ENCODE measurements at regions not wholly inside any gene's neighbourhood (a gene's known extent, or its start where the extent isn't known, plus 50 kb on each side); places are given as distances from the start of the nearest gene placed in this dataset.

DNA sequence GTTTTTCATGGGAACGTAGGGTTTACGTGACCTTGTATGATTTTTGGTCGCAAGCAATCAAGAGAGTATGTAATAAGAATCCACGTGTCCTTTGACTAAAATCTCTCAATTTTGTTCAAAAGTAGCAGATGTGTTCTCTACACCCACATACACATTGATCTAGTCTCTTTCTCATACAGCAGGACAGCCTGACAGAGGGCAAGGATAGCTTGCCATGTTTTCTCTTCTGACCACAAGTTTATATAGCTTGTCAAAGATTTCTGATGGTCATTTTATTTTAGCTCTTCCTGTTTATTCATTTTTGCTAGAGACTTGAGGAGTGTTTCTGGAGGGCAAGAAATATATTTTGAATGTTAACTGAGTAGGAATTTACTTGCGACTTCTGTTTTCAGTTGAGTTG is 570.2 kb upstream of the ALCAM start:
- 74% methylated on average over 5 of the region's 5 CpGs for WGBS (ENCODE audit: low lambda C conversion rate, missing lambda C conversion rate)
- H3K27ac ChIP-seq, result no peak overlapping the region

GRCh38 chr3:104805042-104805441 is 561.7 kb upstream of the ALCAM start:
- TF ChIP-seq EZH2 (IDR thresholded peaks at IDR 0.05; ENCODE audit: borderline replicate concordance) (no peak), EZH2phosphoT487 (IDR thresholded peaks at IDR 0.05; ENCODE audit: low read depth, severe bottlenecking, unreplicated experiment) (no peak)
- TF ChIP-seq, protein P1, sequence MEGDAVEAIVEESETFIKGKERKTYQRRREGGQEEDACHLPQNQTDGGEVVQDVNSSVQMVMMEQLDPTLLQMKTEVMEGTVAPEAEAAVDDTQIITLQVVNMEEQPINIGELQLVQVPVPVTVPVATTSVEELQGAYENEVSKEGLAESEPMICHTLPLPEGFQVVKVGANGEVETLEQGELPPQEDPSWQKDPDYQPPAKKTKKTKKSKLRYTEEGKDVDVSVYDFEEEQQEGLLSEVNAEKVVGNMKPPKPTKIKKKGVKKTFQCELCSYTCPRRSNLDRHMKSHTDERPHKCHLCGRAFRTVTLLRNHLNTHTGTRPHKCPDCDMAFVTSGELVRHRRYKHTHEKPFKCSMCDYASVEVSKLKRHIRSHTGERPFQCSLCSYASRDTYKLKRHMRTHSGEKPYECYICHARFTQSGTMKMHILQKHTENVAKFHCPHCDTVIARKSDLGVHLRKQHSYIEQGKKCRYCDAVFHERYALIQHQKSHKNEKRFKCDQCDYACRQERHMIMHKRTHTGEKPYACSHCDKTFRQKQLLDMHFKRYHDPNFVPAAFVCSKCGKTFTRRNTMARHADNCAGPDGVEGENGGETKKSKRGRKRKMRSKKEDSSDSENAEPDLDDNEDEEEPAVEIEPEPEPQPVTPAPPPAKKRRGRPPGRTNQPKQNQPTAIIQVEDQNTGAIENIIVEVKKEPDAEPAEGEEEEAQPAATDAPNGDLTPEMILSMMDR (IDR thresholded peaks at IDR 0.05; ENCODE audit: poor library complexity), result no peak
- Histone ChIP-seq H4K20me1 (ENCODE audit: insufficient read depth, poor library complexity, severe bottlenecking) (no peaks in the 10 kb centered on the region), H3K4me2 (no peak overlapping the region), H3K36me3 (replicated peaks; ENCODE audit: insufficient read depth, low read depth) (no peaks in the 10 kb centered on the region), H2AFZ (no peak overlapping the region), H3K9me3 (ENCODE audit: low read depth) (no peaks in the 10 kb centered on the region), H3K79me2 (no peaks in the 10 kb centered on the region), H3K4me1 (ENCODE audit: insufficient read depth) (no peaks in the 10 kb centered on the region), H3K4me3 (no peak overlapping the region), H3K27ac (no peak overlapping the region), H3K9me2 (replicated peaks; ENCODE audit: insufficient read depth) (no peaks in the 10 kb centered on the region), H3K27me3 (no peaks in the 10 kb centered on the region)
- DNase-seq (ENCODE audit: low spot score), result no peak
- 90% methylated on average over 5 of the region's 5 CpGs for WGBS (ENCODE audit: low lambda C conversion rate, missing lambda C conversion rate)

More for the DNA sequence above, 570.2 kb upstream of the ALCAM start:
- H3K4me3 ChIP-seq, result no peak overlapping the region
- H2AFZ ChIP-seq, result no peak overlapping the region
- no peak for TF ChIP-seq EZH2phosphoT487 (IDR thresholded peaks at IDR 0.05; ENCODE audit: low read depth, severe bottlenecking, unreplicated experiment)
- TF ChIP-seq, protein P1 (IDR thresholded peaks at IDR 0.05; ENCODE audit: poor library complexity), result no peak
- TF ChIP-seq EZH2 (IDR thresholded peaks at IDR 0.05; ENCODE audit: borderline replicate concordance), result no peak
- H3K36me3 ChIP-seq (replicated peaks; ENCODE audit: insufficient read depth, low read depth), result no peaks in the 10 kb centered on the region
- H3K9me3 ChIP-seq (ENCODE audit: low read depth), result no peaks in the 10 kb centered on the region
- H3K4me2 ChIP-seq, result no peak overlapping the region
- no peaks in the 10 kb centered on the region for H3K4me1 ChIP-seq (ENCODE audit: insufficient read depth)
- H4K20me1 ChIP-seq (ENCODE audit: insufficient read depth, poor library complexity, severe bottlenecking), result no peaks in the 10 kb centered on the region
- H3K79me2 ChIP-seq, result no peaks in the 10 kb centered on the region
- H3K27me3 ChIP-seq, result no peaks in the 10 kb centered on the region
- H3K9me2 ChIP-seq (replicated peaks; ENCODE audit: insufficient read depth), result no peaks in the 10 kb centered on the region
- no peak for DNase-seq (ENCODE audit: low spot score)

DNA sequence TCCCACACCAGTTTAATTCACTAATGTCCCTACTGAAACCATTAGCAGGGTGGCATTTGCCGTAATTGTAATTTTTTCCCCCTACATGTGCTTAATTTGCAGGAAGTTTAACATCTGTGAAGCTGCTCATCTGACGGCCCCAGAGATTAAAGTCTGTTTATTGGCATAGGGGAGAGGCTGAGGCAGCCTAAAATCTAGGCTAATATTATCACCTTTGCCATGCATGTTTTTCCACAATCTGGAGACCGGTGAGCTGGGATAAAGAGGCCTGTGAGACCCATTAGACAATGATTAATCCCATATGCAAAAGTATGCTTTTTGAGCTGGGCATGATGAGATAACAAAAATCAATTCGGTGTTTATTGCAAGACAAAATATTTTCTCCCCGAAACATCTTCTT is 561.2 kb upstream of the ALCAM start:
- Histone ChIP-seq H2AFZ (no peak overlapping the region), H4K20me1 (ENCODE audit: insufficient read depth, poor library complexity, severe bottlenecking) (no peaks in the 10 kb centered on the region), H3K36me3 (replicated peaks; ENCODE audit: insufficient read depth, low read depth) (no peaks in the 10 kb centered on the region), H3K27ac (no peak overlapping the region), H3K9me2 (replicated peaks; ENCODE audit: insufficient read depth) (no peaks in the 10 kb centered on the region), H3K79me2 (no peaks in the 10 kb centered on the region), H3K4me3 (no peak overlapping the region), H3K4me2 (no peak overlapping the region), H3K27me3 (no peaks in the 10 kb centered on the region), H3K4me1 (ENCODE audit: insufficient read depth) (no peaks in the 10 kb centered on the region), H3K9me3 (ENCODE audit: low read depth) (no peaks in the 10 kb centered on the region)
- TF ChIP-seq, protein P1 (IDR thresholded peaks at IDR 0.05; ENCODE audit: poor library complexity), result no peak
- TF ChIP-seq EZH2 (IDR thresholded peaks at IDR 0.05; ENCODE audit: borderline replicate concordance) (no peak), EZH2phosphoT487 (IDR thresholded peaks at IDR 0.05; ENCODE audit: low read depth, severe bottlenecking, unreplicated experiment) (no peak)
- no peak for DNase-seq (ENCODE audit: low spot score)
- 57% methylated on average over 5 of the region's 5 CpGs for WGBS (ENCODE audit: low lambda C conversion rate, missing lambda C conversion rate)

DNA sequence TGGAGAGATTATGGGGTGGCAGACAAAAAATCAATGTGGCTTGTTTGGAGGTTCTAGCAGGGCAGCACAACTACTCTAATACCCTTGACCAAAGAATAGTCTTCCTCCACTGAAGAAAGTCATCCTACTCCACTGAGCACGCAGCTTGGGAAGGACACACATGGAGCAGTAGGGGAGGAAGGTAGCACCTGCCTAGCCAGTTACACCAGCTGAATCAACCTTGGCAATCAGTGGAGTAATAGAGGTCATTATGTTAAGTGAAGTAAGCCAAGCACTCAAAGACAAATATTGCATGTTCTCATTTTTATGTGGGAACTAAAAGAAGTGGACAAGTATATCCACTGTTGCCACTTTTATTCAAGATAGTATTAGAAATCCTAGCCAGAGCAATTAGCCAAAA is 555.8 kb upstream of the ALCAM start:
- Histone ChIP-seq H3K9me3 (ENCODE audit: low read depth) (no peaks in the 10 kb centered on the region), H4K20me1 (ENCODE audit: insufficient read depth, poor library complexity, severe bottlenecking) (no peaks in the 10 kb centered on the region), H3K4me1 (ENCODE audit: insufficient read depth) (no peaks in the 10 kb centered on the region), H3K79me2 (no peaks in the 10 kb centered on the region), H2AFZ (no peak overlapping the region), H3K27me3 (no peaks in the 10 kb centered on the region), H3K4me3 (no peak overlapping the region), H3K36me3 (replicated peaks; ENCODE audit: insufficient read depth, low read depth) (no peaks in the 10 kb centered on the region), H3K9me2 (replicated peaks; ENCODE audit: insufficient read depth) (no peaks in the 10 kb centered on the region), H3K27ac (no peak overlapping the region), H3K4me2 (no peak overlapping the region)
- DNase-seq (ENCODE audit: low spot score), result no peak
- 83% methylated on average over 1 of the region's 1 CpG for WGBS (ENCODE audit: low lambda C conversion rate, missing lambda C conversion rate)
- TF ChIP-seq EZH2phosphoT487 (IDR thresholded peaks at IDR 0.05; ENCODE audit: low read depth, severe bottlenecking, unreplicated experiment) (no peak), EZH2 (IDR thresholded peaks at IDR 0.05; ENCODE audit: borderline replicate concordance) (no peak)
- TF ChIP-seq, protein P1 (IDR thresholded peaks at IDR 0.05; ENCODE audit: poor library complexity), result no peak
